Mammary epithelial cell (primary cell): ENCODE measurements at regions not wholly inside any gene's neighbourhood (a gene's known extent, or its start where the extent isn't known, plus 50 kb on each side); places are given as distances from the start of the nearest gene placed in this dataset.

ENCODE experiments used
- CTCF ChIP-seq, 2 donors: IDR thresholded peaks in 1 of 2; conservative IDR thresholded peaks in 1 of 2; 2 replicates each; pipeline ENCODE4 v1.5.1; 2011 to 2012; ENCODE audit warnings: inconsistent platforms in 2 of 2, low read length in 2 of 2, mild to moderate bottlenecking in 2 of 2, control low read depth in 1 of 2, low read depth in 1 of 2; ENCODE audit not compliant: insufficient read depth in 1 of 2; ENCODE audit errors: extremely low read depth in 1 of 2
- EZH2 ChIP-seq: IDR thresholded peaks from 2 replicates; pipeline ENCODE4 v1.6.1; 2012; ENCODE audit warnings: low read length, inconsistent platforms, borderline replicate concordance

- no peak for TF ChIP-seq CTCF (conservative IDR thresholded peaks at IDR 0.05 in 1 of 2, IDR thresholded peaks at IDR 0.05 in 1 of 2; ENCODE audit: extremely low read depth in 1 of 2, insufficient read depth in 1 of 2, low read depth in 1 of 2, low read length in 2 of 2)
- no peak for TF ChIP-seq EZH2
These were observed 117.4 kb upstream of the PAXBP1 start for GRCh38 chr21:32888971-32889370.
